ENCODE measurements at regions not wholly inside any gene's neighbourhood (a gene's known extent, or its start where the extent isn't known, plus 50 kb on each side); places are given as distances from the start of the nearest gene placed in this dataset.

DNA sequence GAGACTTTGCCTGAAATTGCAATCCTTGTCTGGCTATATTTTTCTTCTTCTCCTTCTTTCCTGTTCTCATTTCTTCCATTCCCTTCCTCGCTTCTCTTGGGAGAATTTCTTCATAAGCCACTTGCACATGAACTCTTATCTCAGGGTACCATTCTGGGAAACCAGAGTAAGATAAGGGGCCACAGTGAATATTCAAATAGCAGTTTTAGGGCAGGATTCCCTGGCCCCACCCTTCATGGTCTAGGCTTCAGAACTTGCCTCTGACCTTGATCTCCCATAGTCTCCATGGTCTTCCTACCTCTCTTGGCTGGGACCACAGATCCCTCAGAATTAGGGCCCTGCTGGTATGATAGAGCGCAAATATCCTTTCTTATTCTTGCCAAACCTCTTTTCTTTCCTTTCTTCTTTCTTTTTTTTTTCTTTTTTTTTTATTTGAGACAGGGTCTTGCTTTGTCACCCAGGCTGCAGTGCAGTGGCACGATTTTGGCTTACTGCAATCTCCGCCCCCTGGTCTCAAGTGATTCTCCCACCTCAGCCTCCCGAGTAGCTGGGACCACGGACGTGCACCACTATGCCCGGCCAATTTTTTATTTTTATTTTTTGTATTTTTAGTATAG lies 123.0 kb upstream of the CITED2 start (continued):
- peak; percentile 63 for TF ChIP-seq NEUROD1 (IDR thresholded peaks at IDR 0.05; ENCODE audit: borderline replicate concordance, low read depth, low read length, partially characterized antibody)
- TF ChIP-seq HMGN3 (IDR thresholded peaks at IDR 0.05; ENCODE audit: borderline replicate concordance, extremely low read depth, insufficient read length, low read depth, low read length), result no peak
- TF ChIP-seq ZNF232 (CRISPR knock-in tag; IDR thresholded peaks at IDR 0.05), result no peak
- no peak for TF ChIP-seq ZSCAN32 (CRISPR knock-in tag; IDR thresholded peaks at IDR 0.05)
- TF ChIP-seq, protein P1, sequence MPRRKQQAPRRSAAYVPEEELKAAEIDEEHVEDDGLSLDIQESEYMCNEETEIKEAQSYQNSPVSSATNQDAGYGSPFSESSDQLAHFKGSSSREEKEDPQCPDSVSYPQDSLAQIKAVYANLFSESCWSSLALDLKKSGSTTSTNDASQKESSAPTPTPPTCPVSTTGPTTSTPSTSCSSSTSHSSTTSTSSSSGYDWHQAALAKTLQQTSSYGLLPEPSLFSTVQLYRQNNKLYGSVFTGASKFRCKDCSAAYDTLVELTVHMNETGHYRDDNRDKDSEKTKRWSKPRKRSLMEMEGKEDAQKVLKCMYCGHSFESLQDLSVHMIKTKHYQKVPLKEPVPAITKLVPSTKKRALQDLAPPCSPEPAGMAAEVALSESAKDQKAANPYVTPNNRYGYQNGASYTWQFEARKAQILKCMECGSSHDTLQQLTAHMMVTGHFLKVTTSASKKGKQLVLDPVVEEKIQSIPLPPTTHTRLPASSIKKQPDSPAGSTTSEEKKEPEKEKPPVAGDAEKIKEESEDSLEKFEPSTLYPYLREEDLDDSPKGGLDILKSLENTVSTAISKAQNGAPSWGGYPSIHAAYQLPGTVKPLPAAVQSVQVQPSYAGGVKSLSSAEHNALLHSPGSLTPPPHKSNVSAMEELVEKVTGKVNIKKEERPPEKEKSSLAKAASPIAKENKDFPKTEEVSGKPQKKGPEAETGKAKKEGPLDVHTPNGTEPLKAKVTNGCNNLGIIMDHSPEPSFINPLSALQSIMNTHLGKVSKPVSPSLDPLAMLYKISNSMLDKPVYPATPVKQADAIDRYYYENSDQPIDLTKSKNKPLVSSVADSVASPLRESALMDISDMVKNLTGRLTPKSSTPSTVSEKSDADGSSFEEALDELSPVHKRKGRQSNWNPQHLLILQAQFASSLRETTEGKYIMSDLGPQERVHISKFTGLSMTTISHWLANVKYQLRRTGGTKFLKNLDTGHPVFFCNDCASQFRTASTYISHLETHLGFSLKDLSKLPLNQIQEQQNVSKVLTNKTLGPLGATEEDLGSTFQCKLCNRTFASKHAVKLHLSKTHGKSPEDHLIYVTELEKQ (CRISPR knock-in tag; IDR thresholded peaks at IDR 0.05), result no peak
- TF ChIP-seq ETV5 (CRISPR knock-in tag; IDR thresholded peaks at IDR 0.05; ENCODE audit: low read depth), result no peak
- no peak for TF ChIP-seq ZNF561 (CRISPR knock-in tag; conservative IDR thresholded peaks at IDR 0.05)
- TF ChIP-seq ZBED1 (IDR thresholded peaks at IDR 0.05), result no peak
- no peak for TF ChIP-seq RBM34 (IDR thresholded peaks at IDR 0.05; ENCODE audit: borderline replicate concordance, insufficient read depth, low read length)
- TF ChIP-seq, protein P2, sequence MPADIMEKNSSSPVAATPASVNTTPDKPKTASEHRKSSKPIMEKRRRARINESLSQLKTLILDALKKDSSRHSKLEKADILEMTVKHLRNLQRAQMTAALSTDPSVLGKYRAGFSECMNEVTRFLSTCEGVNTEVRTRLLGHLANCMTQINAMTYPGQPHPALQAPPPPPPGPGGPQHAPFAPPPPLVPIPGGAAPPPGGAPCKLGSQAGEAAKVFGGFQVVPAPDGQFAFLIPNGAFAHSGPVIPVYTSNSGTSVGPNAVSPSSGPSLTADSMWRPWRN (IDR thresholded peaks at IDR 0.05; ENCODE audit: low read depth), result peak; percentile 27; the same call in 1 of the 2 replicates
- no peak for TF ChIP-seq NCOA2 (IDR thresholded peaks at IDR 0.05; ENCODE audit: partially characterized antibody in 2 of 2)
- peak; percentile 89 for TF ChIP-seq CBFA2T2 (conservative IDR thresholded peaks at IDR 0.05)
- TF ChIP-seq, protein P3, sequence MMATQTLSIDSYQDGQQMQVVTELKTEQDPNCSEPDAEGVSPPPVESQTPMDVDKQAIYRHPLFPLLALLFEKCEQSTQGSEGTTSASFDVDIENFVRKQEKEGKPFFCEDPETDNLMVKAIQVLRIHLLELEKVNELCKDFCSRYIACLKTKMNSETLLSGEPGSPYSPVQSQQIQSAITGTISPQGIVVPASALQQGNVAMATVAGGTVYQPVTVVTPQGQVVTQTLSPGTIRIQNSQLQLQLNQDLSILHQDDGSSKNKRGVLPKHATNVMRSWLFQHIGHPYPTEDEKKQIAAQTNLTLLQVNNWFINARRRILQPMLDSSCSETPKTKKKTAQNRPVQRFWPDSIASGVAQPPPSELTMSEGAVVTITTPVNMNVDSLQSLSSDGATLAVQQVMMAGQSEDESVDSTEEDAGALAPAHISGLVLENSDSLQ (IDR thresholded peaks at IDR 0.05), result no peak
- TF ChIP-seq, protein P4, sequence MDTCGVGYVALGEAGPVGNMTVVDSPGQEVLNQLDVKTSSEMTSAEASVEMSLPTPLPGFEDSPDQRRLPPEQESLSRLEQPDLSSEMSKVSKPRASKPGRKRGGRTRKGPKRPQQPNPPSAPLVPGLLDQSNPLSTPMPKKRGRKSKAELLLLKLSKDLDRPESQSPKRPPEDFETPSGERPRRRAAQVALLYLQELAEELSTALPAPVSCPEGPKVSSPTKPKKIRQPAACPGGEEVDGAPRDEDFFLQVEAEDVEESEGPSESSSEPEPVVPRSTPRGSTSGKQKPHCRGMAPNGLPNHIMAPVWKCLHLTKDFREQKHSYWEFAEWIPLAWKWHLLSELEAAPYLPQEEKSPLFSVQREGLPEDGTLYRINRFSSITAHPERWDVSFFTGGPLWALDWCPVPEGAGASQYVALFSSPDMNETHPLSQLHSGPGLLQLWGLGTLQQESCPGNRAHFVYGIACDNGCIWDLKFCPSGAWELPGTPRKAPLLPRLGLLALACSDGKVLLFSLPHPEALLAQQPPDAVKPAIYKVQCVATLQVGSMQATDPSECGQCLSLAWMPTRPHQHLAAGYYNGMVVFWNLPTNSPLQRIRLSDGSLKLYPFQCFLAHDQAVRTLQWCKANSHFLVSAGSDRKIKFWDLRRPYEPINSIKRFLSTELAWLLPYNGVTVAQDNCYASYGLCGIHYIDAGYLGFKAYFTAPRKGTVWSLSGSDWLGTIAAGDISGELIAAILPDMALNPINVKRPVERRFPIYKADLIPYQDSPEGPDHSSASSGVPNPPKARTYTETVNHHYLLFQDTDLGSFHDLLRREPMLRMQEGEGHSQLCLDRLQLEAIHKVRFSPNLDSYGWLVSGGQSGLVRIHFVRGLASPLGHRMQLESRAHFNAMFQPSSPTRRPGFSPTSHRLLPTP (IDR thresholded peaks at IDR 0.05; ENCODE audit: borderline replicate concordance, extremely low read depth, insufficient read length), result no peak
- TF ChIP-seq KLF10 (CRISPR knock-in tag; IDR thresholded peaks at IDR 0.05), result no peak
- TF ChIP-seq, protein P5, sequence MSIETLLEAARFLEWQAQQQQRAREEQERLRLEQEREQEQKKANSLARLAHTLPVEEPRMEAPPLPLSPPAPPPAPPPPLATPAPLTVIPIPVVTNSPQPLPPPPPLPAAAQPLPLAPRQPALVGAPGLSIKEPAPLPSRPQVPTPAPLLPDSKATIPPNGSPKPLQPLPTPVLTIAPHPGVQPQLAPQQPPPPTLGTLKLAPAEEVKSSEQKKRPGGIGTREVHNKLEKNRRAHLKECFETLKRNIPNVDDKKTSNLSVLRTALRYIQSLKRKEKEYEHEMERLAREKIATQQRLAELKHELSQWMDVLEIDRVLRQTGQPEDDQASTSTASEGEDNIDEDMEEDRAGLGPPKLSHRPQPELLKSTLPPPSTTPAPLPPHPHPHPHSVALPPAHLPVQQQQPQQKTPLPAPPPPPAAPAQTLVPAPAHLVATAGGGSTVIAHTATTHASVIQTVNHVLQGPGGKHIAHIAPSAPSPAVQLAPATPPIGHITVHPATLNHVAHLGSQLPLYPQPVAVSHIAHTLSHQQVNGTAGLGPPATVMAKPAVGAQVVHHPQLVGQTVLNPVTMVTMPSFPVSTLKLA (conservative IDR thresholded peaks at IDR 0.05), result peak; percentile 47 to 73; a peak in 2 of 4 replicates
- no peak for TF ChIP-seq DNMT1 (IDR thresholded peaks at IDR 0.05)

All from K562 (cell line).